ENCODE measurements at regions not wholly inside any gene's neighbourhood (a gene's known extent, or its start where the extent isn't known, plus 50 kb on each side); places are given as distances from the start of the nearest gene placed in this dataset.
A peak's percentile ranks its signal among the peaks of the same experiment; 100 is the strongest.

- CTCF ChIA-PET = no interaction called here
- peaks cover 7% of the 10 kb centered on the region for H3K9me3 Mint-ChIP-seq (ENCODE audit: unreplicated experiment)
- no peak for DNase-seq (ENCODE audit: unreplicated experiment)
- POLR2A ChIA-PET = no interaction called here
- H3K36me3 Mint-ChIP-seq (ENCODE audit: insufficient read depth, unreplicated experiment) = no peaks in the 10 kb centered on the region
- intact Hi-C loops (cut with micrococcal nuclease) = no loop called here
- H3K27ac Mint-ChIP-seq (ENCODE audit: low read depth, unreplicated experiment) = no peak overlapping the region
- H3K4me1 Mint-ChIP-seq (ENCODE audit: insufficient read depth, unreplicated experiment) = peaks cover 12% of the 10 kb centered on the region
- H3K4me3 Mint-ChIP-seq (ENCODE audit: unreplicated experiment) = no peak overlapping the region
- no peaks in the 10 kb centered on the region for H3K27me3 Mint-ChIP-seq (ENCODE audit: insufficient read depth, unreplicated experiment)
- TF ChIP-seq CTCF (IDR thresholded peaks at IDR 0.05; ENCODE audit: unreplicated experiment) = no peak
- no TSS peak for BruUV-seq (replicated peaks)
These were observed 199.7 kb upstream of the MAMLD1 start for GRCh38 chrX:150163221-150163930.

- H3K4me3 Mint-ChIP-seq (ENCODE audit: unreplicated experiment) = no peak overlapping the region
- H3K9me3 Mint-ChIP-seq (ENCODE audit: unreplicated experiment) = peaks cover 7% of the 10 kb centered on the region
- CTCF ChIA-PET = no interaction called here
These were observed 199.0 kb upstream of the MAMLD1 start for GRCh38 chrX:150163956-150164726.

GRCh38 chrX:150164971-150165600 lies 198.0 kb upstream of the MAMLD1 start:
- POLR2A ChIA-PET = no interaction called here
- H3K9me3 Mint-ChIP-seq (ENCODE audit: unreplicated experiment) = peaks cover 7% of the 10 kb centered on the region
- CTCF ChIA-PET = no interaction called here

More at GRCh38 chrX:150163956-150164726, 199.0 kb upstream of the MAMLD1 start:
- intact Hi-C loops (cut with micrococcal nuclease) = no loop called here
- DNase-seq (ENCODE audit: unreplicated experiment) = peak; percentile 47
- POLR2A ChIA-PET = no interaction called here
- no peak for TF ChIP-seq CTCF (IDR thresholded peaks at IDR 0.05; ENCODE audit: unreplicated experiment)
- no TSS peak for BruUV-seq (replicated peaks)
- H3K4me1 Mint-ChIP-seq (ENCODE audit: insufficient read depth, unreplicated experiment) = peaks cover 12% of the 10 kb centered on the region
- no peak overlapping the region for H3K27ac Mint-ChIP-seq (ENCODE audit: low read depth, unreplicated experiment)
- H3K27me3 Mint-ChIP-seq (ENCODE audit: insufficient read depth, unreplicated experiment) = no peaks in the 10 kb centered on the region
- no peaks in the 10 kb centered on the region for H3K36me3 Mint-ChIP-seq (ENCODE audit: insufficient read depth, unreplicated experiment)

More at GRCh38 chrX:150164971-150165600, 198.0 kb upstream of the MAMLD1 start:
- no TSS peak for BruUV-seq (replicated peaks)
- H3K4me3 Mint-ChIP-seq (ENCODE audit: unreplicated experiment) = no peak overlapping the region
- H3K36me3 Mint-ChIP-seq (ENCODE audit: insufficient read depth, unreplicated experiment) = no peaks in the 10 kb centered on the region
- TF ChIP-seq CTCF (IDR thresholded peaks at IDR 0.05; ENCODE audit: unreplicated experiment) = no peak
- DNase-seq (ENCODE audit: unreplicated experiment) = no peak
- no peaks in the 10 kb centered on the region for H3K27me3 Mint-ChIP-seq (ENCODE audit: insufficient read depth, unreplicated experiment)
- H3K27ac Mint-ChIP-seq (ENCODE audit: low read depth, unreplicated experiment) = no peak overlapping the region
- peaks cover 12% of the 10 kb centered on the region for H3K4me1 Mint-ChIP-seq (ENCODE audit: insufficient read depth, unreplicated experiment)
- intact Hi-C loops (cut with micrococcal nuclease) = no loop called here

Measured in MCF 10A (cell line).